ENCODE measurements at regions not wholly inside any gene's neighbourhood (a gene's known extent, or its start where the extent isn't known, plus 50 kb on each side); places are given as distances from the start of the nearest gene placed in this dataset.
"Not testable (repeated sequence)": the region's sequence is repeated elsewhere in the genome, so short reads cannot be mapped to it uniquely, and the experiment has no call there.

DNA sequence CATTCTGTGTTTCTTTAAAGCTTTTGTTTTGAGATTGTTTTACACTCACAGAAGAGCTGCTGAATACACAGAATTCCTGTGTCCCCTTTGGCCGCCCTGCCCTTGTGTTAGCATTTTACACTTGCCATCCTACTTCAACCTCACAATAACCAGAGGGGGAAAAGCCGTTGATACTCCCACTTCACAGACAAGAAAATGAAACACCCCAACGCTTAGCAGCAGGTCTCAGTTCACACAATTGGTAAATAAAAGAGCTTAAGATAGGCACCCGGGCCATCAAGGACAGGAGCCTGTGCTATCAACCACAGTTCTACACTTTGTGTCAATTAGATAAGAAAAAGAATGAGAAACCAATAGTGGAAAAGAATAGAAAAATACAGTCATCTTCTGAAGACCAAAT lies 178.0 kb downstream of the SYK start:
- DNase-seq (ENCODE audit: low read depth in 2 of 2), result no peak

DNA sequence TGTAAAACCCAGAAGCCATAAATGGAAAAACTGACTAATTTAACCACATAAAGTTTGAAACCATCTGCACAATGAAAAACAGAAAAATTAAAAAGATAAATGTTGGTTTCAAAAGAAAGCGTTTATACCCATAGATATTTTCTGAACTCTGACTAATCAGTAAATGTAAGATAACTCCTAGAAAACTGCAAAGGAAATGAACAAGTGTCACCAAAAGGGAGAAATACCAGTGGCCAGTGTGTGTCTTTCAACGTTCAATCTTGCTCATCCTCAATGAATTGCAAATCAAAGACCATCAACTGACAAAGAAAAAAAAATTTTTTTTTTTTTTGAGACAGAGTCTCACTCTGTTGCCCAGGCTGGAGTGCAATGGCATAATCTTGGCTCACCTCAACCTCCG lies 180.1 kb downstream of the SYK start:
- DNase-seq (ENCODE audit: low read depth in 2 of 2), result no peak

DNA sequence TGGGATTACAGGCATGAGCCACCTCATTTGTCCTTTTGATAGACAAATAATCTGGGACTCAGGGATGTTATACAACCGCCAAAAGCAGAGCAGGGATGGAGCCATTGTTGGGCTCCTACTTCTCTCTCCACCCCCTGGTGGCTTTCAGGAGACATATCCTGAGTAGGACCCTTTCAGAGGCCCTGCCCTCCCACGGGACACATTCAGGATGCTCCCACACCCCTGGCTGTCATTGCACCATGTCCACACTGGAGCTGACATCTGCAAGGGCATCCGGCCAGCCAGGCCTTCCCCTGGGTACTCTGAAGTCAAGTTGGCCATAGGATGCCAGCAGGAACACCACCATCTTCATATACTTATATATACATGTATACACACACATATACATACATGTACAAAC lies 181.8 kb downstream of the SYK start:
- no peak for DNase-seq (ENCODE audit: low read depth in 2 of 2)

DNA sequence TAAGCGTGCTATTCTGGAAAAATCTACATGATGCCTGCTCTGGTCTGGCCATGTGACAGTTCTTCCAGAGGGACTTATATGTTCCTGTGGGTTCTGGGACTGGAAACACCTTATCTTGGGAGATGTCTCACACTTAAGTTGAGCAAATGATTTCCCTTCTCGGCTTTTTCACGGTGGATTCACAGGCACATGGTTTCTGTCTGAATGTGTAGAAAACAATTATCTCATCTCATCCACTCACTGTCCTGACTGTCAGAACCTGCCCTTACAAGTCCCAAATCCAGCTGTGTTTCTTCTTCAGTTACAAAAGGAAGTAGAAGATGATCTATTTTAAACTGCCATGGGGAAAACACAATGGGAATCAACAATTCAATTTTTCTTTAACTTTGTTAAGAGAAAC lies 184.0 kb downstream of the SYK start:
- no peak for DNase-seq (ENCODE audit: low read depth in 2 of 2)

GRCh38 chr9:90986161-90986560 lies 184.5 kb downstream of the SYK start:
- no peak for DNase-seq (ENCODE audit: low read depth in 2 of 2)

DNA sequence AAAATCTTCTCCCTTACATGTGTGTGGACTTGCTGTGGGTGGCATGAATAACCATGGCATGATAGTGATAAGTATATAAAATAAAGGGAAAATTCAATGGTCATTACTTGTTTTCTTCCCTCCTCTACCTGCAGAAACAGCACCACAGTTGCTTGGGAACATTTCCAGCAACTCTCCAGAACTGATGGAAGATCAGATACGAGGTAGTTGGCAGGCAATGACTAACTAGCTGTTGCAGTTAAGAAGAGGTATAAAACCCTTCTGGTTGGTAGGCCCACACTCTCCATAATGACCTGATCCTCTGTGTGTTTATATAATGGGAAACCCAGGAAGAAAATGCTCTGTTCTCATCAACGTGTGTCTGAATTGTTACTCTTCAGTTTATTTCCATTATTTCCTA lies 185.9 kb downstream of the SYK start:
- no peak for DNase-seq (ENCODE audit: low read depth in 2 of 2)

- no peak for DNase-seq (ENCODE audit: low read depth in 2 of 2)
Measured at GRCh38 chr9:90988318-90988717, 186.7 kb downstream of the SYK start.

DNA sequence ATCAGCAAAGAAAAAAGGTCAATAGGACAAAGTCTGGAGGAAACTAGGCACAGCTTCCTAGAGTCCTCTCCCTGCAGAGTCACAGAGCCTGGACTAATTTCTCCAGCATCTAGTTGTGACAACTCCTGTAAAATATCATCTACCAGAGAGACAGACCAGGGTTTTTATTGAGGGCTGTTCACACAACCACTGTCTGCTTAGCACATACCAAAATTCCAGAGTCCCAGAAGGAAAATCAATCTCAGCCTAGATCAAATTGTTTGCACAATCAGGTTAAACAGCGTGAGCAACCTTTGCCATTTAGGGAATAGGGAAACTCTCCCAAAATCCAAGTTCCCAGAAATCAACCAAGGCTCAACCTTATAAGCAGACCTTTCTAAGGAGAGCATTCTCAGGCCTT lies 190.3 kb downstream of the SYK start:
- DNase-seq (ENCODE audit: low read depth in 2 of 2), result no peak

GRCh38 chr9:90995516-90995915 lies 193.9 kb downstream of the SYK start:
- no peak for DNase-seq (ENCODE audit: low read depth in 2 of 2)

DNA sequence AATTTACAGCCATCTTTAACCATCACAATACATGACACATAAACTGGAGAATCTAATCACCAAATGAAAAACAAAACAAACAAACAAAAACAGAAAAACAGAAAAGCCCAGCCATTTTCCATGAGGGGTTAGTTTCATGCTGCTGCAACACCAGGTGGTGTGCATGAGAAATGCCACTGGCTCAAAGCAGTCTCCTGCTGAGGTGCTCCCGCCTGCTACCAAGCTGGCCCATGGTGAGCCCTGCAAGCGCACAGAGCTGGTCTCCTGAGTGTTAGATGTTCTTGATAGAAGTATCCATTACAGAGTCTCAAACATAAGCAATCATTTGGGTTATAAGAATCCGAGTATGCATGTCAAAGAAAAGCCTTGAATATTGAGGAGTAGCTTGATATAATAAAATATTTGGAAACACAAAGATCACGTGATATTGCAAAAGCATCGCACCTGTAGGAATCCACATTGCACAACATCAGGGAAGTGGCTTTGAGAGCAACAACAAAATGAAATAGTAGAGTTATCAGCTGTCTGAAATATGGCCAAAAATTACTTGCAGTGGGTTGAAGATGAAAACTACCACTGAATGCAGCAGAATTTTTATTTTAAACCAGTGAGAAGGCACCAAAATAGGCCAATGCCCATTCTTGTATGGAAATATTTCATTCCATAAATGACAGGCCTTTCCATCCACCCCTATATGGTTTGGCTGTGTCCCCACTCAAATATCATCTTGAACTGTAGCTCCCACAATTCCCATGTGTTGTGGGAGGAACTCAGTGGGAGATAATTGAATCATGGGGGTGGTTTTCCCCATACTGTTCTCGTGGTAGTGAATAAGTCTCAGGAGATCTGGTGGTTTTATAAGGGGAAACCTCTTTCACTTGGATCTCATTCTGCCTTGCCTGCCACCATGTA lies 194.8 kb downstream of the SYK start:
- DNase-seq (ENCODE audit: low read depth in 2 of 2), result no peak

GRCh38 chr9:90998573-90998972 lies 197.0 kb downstream of the SYK start:
- DNase-seq (ENCODE audit: low read depth in 2 of 2), result no peak

GRCh38 chr9:90999425-91000397 lies 198.1 kb downstream of the SYK start:
- DNase-seq (ENCODE audit: low read depth in 2 of 2), result no peak

- no peak for DNase-seq (ENCODE audit: low read depth in 2 of 2)
Measured at GRCh38 chr9:91001146-91001611, 199.6 kb downstream of the SYK start.

DNA sequence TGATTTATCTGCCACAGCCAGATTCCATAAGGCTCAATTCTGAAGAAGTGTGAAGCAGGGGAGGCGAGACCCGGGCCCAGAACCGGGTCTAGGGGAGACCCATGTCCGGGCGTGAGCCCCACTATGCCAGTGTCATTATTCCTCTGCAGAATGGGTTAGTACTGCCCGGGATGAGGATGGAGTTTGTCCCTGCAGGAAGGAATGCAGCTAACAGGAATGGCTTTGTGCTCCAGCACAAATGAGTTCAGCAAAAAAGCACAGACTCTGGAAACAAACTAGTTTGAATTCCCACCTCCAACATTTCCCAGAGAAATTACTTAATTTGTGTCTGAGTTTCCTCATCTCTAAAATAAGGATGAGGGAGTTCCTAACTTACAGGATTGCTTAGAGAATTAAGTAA lies 202.9 kb downstream of the SYK start:
- DNase-seq (ENCODE audit: low read depth in 2 of 2), result no peak

GRCh38 chr9:91004992-91005391 lies 203.4 kb downstream of the SYK start:
- DNase-seq (ENCODE audit: low read depth in 2 of 2), result no peak

GRCh38 chr9:91006046-91006445 lies 204.4 kb downstream of the SYK start:
- no peak for DNase-seq (ENCODE audit: low read depth in 2 of 2)

DNA sequence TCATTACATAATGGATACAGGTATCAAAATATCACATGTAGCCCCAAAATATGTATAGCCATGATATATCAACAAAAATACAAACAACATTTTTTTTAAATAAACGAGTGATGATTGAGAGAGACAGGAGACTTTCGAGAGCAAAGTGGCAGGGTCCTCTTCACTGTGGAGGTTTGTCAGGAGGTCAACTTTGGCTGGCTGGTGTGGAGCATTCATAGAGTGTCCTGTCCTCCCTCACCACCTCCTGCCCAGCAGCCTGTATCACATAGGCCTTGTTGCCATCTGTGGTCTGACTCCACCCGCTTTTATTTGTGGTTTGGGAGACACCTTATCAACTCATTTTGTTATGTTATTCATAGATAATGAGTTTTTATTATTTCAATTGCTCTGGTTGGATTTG lies 206.9 kb downstream of the SYK start:
- DNase-seq (ENCODE audit: low read depth in 2 of 2), result no peak

GRCh38 chr9:91011891-91012290 lies 210.3 kb downstream of the SYK start:
- DNase-seq (ENCODE audit: low read depth in 2 of 2), result no peak

GRCh38 chr9:91012933-91013841 lies 211.6 kb downstream of the SYK start:
- no peak for DNase-seq (ENCODE audit: low read depth in 2 of 2)

GRCh38 chr9:91017245-91017644 lies 215.6 kb downstream of the SYK start:
- no peak for DNase-seq (ENCODE audit: low read depth in 2 of 2)

GRCh38 chr9:91019871-91020270 lies 218.3 kb downstream of the SYK start:
- not testable (repeated sequence) for DNase-seq (ENCODE audit: low read depth in 2 of 2)
